OCI-M1 (cell line): ENCODE measurements at regions not wholly inside any gene's neighbourhood (a gene's known extent, or its start where the extent isn't known, plus 50 kb on each side); places are given as distances from the start of the nearest gene placed in this dataset.

ENCODE experiments used
- DNase-seq: peaks from one replicate; lab custom pipeline; 2025; lab: John Stamatoyannopoulos, UW

DNA sequence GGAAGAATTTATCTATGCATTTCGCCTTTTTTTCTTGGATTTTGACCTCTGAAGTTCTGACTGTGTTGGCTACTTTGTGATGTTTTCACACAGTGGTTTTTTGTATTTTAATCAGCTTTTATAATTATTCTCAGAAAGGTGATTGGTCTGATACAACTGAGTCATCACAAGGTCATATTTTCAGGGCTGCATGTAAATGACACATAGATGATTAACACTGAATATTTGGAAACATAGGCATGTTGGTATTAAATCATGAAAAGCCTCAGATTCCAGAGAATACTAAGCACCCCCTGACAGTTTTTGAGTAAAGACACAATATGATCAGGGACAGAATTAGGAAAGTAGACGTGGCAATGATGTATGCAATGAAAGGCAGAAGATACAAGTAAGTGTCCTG, 175.5 kb upstream of the SLCO3A1 start:
- no peak for DNase-seq

DNA sequence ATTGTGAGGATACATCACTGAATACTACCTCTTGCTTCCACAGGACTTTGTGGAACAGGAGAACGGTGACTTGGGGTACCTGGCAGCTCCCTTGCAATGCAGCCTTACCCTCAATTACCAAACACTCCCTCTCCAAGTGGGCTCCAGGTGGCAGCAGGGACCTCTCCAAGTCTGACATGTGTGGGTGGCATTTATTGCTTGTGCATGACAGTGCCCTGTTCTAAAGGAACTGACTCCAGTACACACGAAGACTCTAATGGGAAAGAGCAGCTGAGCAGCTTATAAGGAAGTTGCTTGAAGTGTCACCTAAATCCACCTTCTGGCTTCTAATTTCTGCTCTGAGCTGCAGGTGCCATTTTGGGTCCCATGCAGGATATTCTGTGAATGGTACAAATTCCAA, 174.1 kb upstream of the SLCO3A1 start:
- DNase-seq, result no peak

DNA sequence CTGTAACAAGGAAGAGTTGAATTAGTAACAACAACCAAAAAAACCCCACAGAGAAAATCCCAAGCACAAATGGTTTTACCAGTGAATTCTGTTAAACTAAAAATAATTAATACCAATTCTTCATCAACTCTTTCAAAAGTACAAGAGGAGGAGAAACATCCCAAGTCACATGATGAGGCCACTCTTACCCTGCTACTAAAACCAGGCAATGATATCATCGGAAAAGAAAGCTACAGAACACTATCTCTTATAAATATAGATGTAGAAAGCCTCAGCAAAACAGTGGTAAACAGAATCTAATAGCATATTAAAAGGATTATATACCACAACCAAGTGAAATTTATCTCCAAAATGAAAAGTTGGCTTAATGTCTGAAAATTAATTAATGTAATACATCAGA, 168.1 kb upstream of the SLCO3A1 start:
- DNase-seq, result no peak

GRCh38 chr15:91688811-91689210, 164.7 kb upstream of the SLCO3A1 start:
- no peak for DNase-seq

DNA sequence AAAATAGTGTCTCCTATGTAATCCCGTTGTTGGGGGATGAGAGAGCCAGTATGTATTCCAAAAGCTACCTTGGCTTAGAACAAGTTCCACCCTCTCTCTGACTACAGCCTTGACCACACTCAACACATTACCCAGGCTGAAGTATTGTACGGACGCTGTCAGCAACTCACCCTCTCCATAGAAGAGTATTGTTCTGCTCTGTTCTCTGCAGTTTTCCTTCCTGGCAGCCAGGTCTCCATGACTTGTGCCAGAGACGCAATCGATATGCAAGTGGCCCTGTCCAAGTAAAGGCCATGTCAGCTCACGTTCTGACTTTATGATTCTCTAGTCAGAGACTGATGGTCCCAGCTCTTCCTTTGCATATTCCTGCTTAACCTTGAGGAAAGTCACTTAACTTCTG, 164.1 kb upstream of the SLCO3A1 start:
- no peak for DNase-seq

GRCh38 chr15:91692596-91692995, 160.9 kb upstream of the SLCO3A1 start:
- no peak for DNase-seq

GRCh38 chr15:91694131-91694830, 159.2 kb upstream of the SLCO3A1 start:
- peak; percentile 2 for DNase-seq

- DNase-seq, result peak; percentile 17
These were observed 158.7 kb upstream of the SLCO3A1 start for GRCh38 chr15:91694831-91695210.

GRCh38 chr15:91695799-91696198, 157.7 kb upstream of the SLCO3A1 start:
- no peak for DNase-seq

DNA sequence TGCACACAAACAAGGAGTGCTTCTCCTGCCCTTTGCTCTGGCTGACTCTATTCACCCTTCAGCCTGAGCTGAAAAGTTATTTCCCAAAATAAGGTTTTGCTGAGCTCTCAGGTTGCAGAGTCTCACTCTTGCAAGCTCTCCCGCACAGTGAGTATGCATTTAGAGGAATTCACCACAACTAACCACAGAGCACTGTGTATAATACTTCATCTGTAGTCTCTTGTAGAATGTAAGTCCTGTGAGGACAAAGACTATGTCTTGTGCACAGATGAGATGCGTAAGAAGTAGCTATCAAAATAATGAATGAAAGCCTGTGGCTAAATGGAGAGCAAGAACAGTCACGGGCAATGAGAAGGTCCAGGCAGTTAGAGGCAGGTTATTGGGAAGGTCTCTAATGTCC, 156.5 kb upstream of the SLCO3A1 start:
- DNase-seq, result no peak

- no peak for DNase-seq
These were observed 155.3 kb upstream of the SLCO3A1 start for GRCh38 chr15:91698241-91698640.

DNA sequence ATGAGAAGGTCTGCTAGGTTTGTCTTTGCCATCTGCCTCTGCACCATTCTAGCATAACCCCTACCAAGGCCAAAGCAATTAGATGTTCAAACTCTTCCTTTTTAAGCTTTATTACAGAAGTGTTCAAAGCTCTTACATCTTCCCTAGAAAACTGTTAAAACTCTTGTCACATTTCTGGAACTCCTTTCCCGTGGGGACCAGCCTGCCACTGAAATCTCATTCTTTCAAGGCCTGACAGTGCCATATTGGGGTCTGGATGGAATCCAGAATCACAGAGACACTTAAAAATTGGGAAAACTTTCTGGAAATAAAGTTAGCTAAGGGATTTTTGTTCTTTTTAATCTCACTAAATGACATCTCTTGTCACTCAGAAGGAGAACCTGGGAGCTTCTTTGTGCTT, 153.8 kb upstream of the SLCO3A1 start:
- no peak for DNase-seq

GRCh38 chr15:91703274-91703673, 150.2 kb upstream of the SLCO3A1 start:
- no peak for DNase-seq

- no peak for DNase-seq
These were observed 149.2 kb upstream of the SLCO3A1 start for GRCh38 chr15:91704343-91704742.

DNA sequence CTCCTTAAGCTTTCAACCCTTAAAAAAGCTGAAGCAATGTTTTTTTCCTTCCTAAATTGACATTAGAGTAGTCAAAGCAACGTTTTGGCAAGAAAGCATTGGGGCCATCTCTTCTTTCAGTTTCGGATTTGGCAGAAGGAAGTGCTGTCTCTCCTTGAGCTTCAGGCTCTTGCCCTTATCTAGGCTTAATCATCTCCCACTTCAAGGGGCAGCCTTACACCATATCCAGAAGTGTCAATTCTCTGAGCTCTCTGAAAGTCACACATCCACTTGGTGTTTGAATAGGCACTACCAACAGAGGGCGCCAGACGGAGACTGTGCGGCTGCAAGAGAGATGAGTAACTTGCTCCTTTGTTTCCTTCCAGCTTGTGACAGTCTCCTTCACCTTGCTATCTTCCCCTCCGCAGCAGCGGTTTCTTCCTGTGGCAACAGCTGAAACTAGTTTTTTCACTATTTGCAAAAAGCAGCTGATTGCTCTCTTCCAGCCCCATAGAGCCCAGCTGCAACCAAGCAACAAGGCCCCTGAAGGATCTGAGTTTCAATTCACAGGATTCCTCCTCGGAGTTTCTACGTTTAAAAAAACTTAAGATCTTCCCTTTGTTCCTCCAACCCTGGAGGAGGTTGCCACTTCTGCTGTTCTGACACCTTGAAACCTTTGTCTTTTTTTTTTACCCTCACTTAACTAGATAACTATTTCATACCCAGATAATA, 147.0 kb upstream of the SLCO3A1 start:
- DNase-seq, result peak; percentile 98

GRCh38 chr15:91710080-91710698, 143.3 kb upstream of the SLCO3A1 start:
- DNase-seq, result peak; percentile 2

DNA sequence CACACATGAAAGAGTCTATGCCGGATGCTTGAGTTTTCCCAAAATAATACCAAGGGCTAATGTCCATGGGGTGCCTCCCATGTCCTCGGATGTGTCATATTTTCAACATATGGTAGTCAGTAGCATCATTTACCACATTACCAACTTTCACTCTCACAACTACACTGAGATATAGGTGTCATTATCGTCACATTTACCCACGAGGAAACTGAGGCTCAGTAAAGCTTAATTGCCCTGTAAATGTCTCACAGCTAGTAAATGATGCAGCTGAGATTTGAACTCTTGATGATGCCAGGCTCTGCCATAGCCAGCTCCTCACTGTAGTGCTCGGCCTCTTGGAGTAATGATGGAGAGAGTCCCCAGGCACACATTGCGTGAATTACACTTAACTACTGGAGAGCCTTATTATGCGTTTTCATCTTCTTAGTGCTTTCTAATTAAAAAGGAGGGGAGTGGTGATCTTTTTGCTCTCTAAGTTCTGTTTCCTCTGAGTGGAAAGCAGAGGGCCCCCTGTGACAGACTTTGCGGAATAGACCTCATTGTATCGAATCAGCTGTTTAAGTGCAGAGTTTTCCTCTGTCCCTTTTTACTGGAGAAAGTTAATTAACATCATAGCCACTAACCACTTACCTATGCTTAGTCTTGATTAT, 142.0 kb upstream of the SLCO3A1 start:
- no peak for DNase-seq

- no peak for DNase-seq
These were observed 141.2 kb upstream of the SLCO3A1 start for GRCh38 chr15:91712286-91712685.

DNA sequence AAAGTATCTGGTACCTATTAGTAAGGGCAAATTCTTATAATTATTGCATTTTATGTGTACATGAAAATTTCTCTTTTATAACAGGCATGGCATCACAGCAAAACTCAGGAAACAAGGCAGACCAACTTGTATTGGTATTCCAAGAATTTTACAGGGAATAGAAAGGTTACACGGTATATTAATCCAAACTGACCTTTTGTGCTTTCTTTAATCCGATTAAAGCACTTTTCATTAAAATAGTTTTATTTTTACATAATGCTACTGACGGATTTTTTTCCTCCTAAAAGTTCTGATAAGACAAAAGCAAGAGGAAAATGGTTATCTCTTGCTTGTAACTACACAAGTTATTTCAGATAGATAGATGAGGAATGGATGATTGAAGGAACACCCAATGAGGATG, 137.0 kb upstream of the SLCO3A1 start:
- no peak for DNase-seq

- no peak for DNase-seq
These were observed 135.7 kb upstream of the SLCO3A1 start for GRCh38 chr15:91717811-91718210.

DNA sequence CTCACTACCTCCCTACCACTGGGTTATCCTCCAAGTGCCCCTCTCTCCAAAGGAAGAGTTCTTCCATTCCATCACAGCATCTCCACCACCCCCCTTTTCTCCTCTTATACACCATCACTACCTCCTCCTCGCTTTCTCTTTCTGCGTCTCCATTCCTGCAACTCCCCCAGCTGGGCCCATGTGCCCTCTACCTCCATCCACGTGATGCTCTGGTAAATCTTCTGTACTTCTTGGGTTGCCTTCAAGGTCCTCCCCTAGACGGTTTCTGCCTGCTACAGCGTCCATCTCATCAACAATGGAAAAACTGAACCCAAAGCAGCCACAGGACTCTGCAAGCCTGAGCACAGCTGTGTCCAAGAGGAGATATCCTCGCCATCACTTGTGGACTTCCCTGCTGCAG, 129.5 kb upstream of the SLCO3A1 start:
- no peak for DNase-seq

DNA sequence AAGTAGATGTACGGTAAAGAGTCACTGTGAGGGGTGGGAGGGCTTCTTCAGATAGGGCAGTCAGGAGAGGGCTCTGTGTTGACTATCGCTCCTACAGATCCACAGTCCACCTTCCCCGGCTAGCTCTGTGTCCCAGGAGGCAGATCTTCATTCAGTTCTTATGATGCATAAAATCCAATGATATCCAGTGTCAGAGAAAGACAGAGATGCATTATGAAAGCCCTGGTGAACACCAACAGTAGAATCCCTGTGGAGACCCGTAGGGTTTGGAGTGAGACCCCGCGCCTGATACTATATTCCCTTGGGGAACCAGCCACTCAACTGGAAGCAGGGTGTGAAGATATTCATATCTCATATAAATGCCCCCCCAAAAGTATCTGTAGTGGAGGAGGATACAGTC, 119.8 kb upstream of the SLCO3A1 start:
- DNase-seq, result no peak
